GM11168 (cell line): ENCODE measurements at regions not wholly inside any gene's neighbourhood (a gene's known extent, or its start where the extent isn't known, plus 50 kb on each side); places are given as distances from the start of the nearest gene placed in this dataset.
"Not testable (repeated sequence)": the region's sequence is repeated elsewhere in the genome, so short reads cannot be mapped to it uniquely, and the experiment has no call there.

Source experiments
- in situ Hi-C: fragments of 300-500 bp; cut with MboI; formaldehyde crosslinking; loops from one replicate; pipeline ENCODE4 v1.12.0; 2022; ENCODE audit warnings: low sequenced_read_pairs; ENCODE audit not compliant: unreplicated experiment

GRCh38 chrX:151042842-151043241, 59.7 kb downstream of the HMGB3 start:
- in situ Hi-C loops = no loop called here

GRCh38 chrX:151066373-151066772, 83.2 kb downstream of the HMGB3 start:
- in situ Hi-C loops = not testable (repeated sequence)

GRCh38 chrX:151073767-151074166, 90.6 kb downstream of the HMGB3 start:
- in situ Hi-C loops = no loop called here

- in situ Hi-C loops = loop anchor here (10.0 kb wide), 1 partner anchor 306 kb away; no protein-coding TSS in a partner anchor
Measured at GRCh38 chrX:151081016-151081415, 95.4 kb upstream of the GPR50 start.

- in situ Hi-C loops = loop anchor here (10.0 kb wide), 1 partner anchor 308 kb away; no protein-coding TSS in a partner anchor
Measured at GRCh38 chrX:151082077-151082948, 94.1 kb upstream of the GPR50 start.

GRCh38 chrX:151084454-151084853, 91.9 kb upstream of the GPR50 start:
- in situ Hi-C loops = loop anchor here (10.0 kb wide), 1 partner anchor 310 kb away; no protein-coding TSS in a partner anchor

- in situ Hi-C loops = loop anchor here (10.0 kb wide), 1 partner anchor 310 kb away; no protein-coding TSS in a partner anchor
Measured at GRCh38 chrX:151085207-151085606, 91.2 kb upstream of the GPR50 start.

- in situ Hi-C loops = loop anchor here (10.0 kb wide), 1 partner anchor 313 kb away; no protein-coding TSS in a partner anchor
Measured at GRCh38 chrX:151088221-151088620, 88.2 kb upstream of the GPR50 start.

GRCh38 chrX:151099001-151099400, 77.4 kb upstream of the GPR50 start:
- in situ Hi-C loops = no loop called here

GRCh38 chrX:151100799-151101198, 75.6 kb upstream of the GPR50 start:
- in situ Hi-C loops = no loop called here

- in situ Hi-C loops = not testable (repeated sequence)
Measured at GRCh38 chrX:151113200-151113599, 63.2 kb upstream of the GPR50 start.
